ENCODE measurements at regions not wholly inside any gene's neighbourhood (a gene's known extent, or its start where the extent isn't known, plus 50 kb on each side); places are given as distances from the start of the nearest gene placed in this dataset.

DNA sequence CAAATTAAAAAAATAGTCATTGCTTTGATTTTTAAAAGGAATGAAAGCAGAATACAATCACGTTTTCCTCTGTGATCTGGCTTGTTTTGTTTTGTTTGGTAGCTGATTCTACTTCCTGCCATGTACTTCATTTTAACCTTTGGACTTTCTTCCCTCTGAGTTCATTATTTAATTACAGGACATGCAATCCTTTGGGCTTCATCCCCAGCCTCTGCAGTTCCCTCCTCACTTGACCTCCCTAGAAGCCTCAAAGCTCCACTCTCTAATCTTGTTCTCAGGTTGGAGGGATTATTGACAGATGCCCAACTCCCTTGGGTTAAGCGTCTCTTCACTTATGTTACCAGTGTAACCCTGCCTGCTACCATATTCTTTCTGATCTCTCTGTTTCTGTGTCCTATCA is 967.9 kb upstream of the SEL1L start:
- H3K9me3 Mint-ChIP-seq = peaks cover 10% of the 10 kb centered on the region
- ATAC-seq (replicated peaks) = no peak
- no peaks in the 10 kb centered on the region for H3K27me3 Mint-ChIP-seq
- H3K36me3 Mint-ChIP-seq (ENCODE audit: low read depth) = no peaks in the 10 kb centered on the region
- H3K4me3 Mint-ChIP-seq = no peak overlapping the region
- H3K4me1 Mint-ChIP-seq = no peaks in the 10 kb centered on the region
- H3K27ac Mint-ChIP-seq = no peak overlapping the region

DNA sequence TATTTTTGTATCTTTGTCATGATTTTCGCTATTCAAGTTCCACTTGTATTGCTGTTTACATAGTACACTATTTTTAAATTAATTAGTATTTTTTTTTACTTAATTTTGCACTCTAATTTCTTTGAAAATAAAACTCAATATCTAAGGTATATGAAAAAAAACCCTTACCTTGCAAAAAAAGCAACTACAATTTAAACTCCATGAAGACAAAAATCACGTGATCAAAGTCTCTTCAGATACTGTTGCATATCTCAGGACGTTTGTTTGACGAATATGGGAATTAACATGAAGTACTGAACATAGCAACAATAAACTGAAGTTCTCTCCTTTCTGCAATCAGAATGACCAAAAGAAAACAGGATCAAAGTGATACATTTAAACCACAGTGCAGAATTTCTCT is 968.4 kb upstream of the SEL1L start:
- Mint-ChIP-seq H3K27me3 (no peaks in the 10 kb centered on the region), H3K4me1 (no peaks in the 10 kb centered on the region), H3K9me3 (peaks cover 10% of the 10 kb centered on the region), H3K27ac (no peak overlapping the region), H3K36me3 (ENCODE audit: low read depth) (no peaks in the 10 kb centered on the region), H3K4me3 (no peak overlapping the region)
- ATAC-seq (replicated peaks) = no peak

DNA sequence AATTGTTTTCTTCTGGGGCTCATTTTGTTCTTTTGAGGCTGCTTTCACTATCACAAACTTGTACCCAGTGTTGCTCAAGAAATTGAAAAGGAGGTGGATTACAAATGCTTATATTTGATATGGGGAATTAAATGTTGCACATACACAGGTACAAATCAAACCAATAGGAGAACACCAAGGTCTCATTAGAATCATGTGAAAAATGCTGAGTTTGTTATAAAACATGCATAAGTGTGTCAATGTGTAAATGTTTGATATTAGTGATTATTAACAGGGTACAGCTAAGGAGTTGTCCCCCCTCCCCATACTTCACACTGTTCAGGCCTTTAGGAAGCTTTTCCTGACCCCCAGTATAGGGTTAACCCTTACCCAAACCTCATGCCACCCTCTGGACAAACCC is 971.2 kb upstream of the SEL1L start:
- H3K27me3 Mint-ChIP-seq = no peaks in the 10 kb centered on the region
- H3K4me1 Mint-ChIP-seq = no peaks in the 10 kb centered on the region
- no peak overlapping the region for H3K4me3 Mint-ChIP-seq

DNA sequence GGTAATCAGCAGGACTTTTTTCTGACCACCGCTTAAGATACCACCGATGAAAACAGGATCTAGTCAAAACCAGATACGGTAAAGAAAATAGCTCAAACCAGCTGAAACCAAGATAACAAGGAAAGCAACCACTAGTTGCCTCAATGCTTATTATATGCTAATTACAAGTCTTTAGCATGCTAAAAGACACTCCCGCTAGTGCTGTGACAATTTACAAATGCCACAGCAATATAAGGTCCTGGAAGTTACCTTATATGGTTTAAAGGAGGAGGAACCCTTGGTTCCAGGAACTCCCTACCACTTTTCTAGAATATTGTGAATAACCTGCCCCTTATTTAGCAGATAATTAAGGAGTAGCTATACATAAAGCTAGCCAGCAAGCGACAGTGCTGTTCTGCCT is 976.4 kb upstream of the SEL1L start:
- H3K9me3 Mint-ChIP-seq = peaks cover 3% of the 10 kb centered on the region
- no peaks in the 10 kb centered on the region for H3K27me3 Mint-ChIP-seq
- no peaks in the 10 kb centered on the region for H3K4me1 Mint-ChIP-seq
- H3K27ac Mint-ChIP-seq = no peak overlapping the region
- ATAC-seq (replicated peaks) = no peak
- no peak overlapping the region for H3K4me3 Mint-ChIP-seq
- H3K36me3 Mint-ChIP-seq (ENCODE audit: low read depth) = no peaks in the 10 kb centered on the region

More for the DNA sequence above, 971.2 kb upstream of the SEL1L start:
- H3K27ac Mint-ChIP-seq = no peak overlapping the region
- H3K36me3 Mint-ChIP-seq (ENCODE audit: low read depth) = no peaks in the 10 kb centered on the region
- ATAC-seq (replicated peaks) = no peak
- H3K9me3 Mint-ChIP-seq = peaks cover 10% of the 10 kb centered on the region

DNA sequence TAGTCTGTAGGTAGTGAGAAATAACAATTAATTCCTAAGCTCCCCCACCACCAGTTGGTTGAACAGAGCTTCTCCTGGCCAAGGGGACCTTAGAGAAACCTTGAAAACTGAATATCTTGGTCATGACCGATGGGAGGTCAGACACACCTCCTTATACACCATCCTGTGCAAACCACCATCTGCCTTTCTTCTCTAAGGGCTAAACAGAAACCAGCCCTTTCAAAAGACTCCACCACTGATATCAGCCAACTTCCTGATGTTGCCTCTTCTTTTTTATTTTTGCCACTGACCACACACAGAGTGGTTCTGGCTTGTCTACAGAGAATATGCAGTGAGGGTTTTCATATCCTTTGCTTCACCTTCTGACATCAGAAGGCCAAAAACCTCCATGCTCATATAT is 977.7 kb upstream of the SEL1L start:
- no peak for ATAC-seq (replicated peaks)
- no peak overlapping the region for H3K4me3 Mint-ChIP-seq
- H3K9me3 Mint-ChIP-seq = peaks cover 3% of the 10 kb centered on the region
- no peak overlapping the region for H3K27ac Mint-ChIP-seq
- no peaks in the 10 kb centered on the region for H3K36me3 Mint-ChIP-seq (ENCODE audit: low read depth)
- no peaks in the 10 kb centered on the region for H3K27me3 Mint-ChIP-seq
- H3K4me1 Mint-ChIP-seq = no peaks in the 10 kb centered on the region

DNA sequence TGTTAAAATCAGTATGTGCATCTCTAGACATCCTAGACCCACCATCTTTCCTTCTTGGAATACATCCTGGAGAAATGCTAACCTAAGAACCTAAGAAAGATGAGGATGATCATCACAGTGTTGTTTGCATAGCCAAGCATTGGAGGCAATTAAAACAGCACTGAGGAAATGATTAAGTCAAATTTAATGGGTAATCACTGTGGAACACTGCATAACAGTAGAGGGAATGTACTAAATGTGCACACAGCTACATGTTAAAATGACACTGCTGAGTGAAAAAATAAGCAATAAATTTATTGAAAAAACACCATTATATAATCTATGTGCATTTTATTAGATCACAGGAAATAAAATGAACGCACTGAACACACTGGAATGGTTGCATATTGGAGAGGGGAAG is 987.1 kb upstream of the SEL1L start:
- Mint-ChIP-seq H3K27ac (no peak overlapping the region), H3K9me3 (peaks cover 24% of the 10 kb centered on the region), H3K4me3 (no peak overlapping the region), H3K4me1 (no peaks in the 10 kb centered on the region), H3K27me3 (no peaks in the 10 kb centered on the region), H3K36me3 (ENCODE audit: low read depth) (no peaks in the 10 kb centered on the region)
- ATAC-seq (replicated peaks) = no peak

DNA sequence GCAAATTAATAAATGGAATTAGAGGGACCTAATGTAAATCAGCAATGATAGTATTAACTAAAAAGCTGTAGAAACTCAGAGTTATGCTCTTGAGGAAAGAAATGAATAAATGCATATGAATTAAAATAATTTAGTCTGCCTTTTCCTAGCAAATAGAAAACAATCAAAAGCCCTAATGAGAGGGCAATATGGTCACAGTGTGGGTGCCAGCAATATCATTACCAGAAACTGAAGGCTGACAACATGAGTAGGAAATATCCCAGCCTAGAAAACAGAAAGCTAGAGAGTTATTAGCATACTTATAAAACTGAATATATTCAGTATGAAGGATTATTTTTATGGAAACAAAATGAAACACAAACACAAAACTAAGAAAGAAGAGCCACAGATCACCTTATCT is 987.5 kb upstream of the SEL1L start:
- H3K36me3 Mint-ChIP-seq (ENCODE audit: low read depth) = no peaks in the 10 kb centered on the region
- no peaks in the 10 kb centered on the region for H3K4me1 Mint-ChIP-seq
- H3K4me3 Mint-ChIP-seq = no peak overlapping the region
- H3K27me3 Mint-ChIP-seq = no peaks in the 10 kb centered on the region
- H3K9me3 Mint-ChIP-seq = peaks cover 24% of the 10 kb centered on the region
- ATAC-seq (replicated peaks) = no peak
- H3K27ac Mint-ChIP-seq = no peak overlapping the region

DNA sequence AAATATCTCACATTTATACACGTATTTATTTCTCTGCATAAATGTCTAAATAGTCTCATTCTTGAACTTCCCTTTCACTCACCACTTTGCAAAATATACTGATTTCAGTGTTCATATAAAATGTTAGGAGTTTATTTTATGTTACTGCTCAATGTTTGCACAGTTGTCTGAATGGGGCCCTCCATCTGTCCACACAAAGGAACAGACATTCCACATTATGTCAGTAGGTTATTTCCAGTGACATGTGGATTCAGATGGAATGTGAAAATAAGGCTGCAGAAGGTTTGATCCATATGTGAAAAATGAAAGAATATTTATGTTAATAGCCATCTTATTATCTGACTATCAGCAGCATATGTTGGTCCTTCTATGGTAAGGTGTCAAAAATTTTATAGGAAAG is 994.4 kb upstream of the SEL1L start:
- Mint-ChIP-seq H3K27ac (no peak overlapping the region), H3K36me3 (ENCODE audit: low read depth) (no peaks in the 10 kb centered on the region), H3K4me3 (no peak overlapping the region), H3K9me3 (peaks cover 34% of the 10 kb centered on the region), H3K4me1 (no peaks in the 10 kb centered on the region), H3K27me3 (no peaks in the 10 kb centered on the region)
- no peak for ATAC-seq (replicated peaks)

DNA sequence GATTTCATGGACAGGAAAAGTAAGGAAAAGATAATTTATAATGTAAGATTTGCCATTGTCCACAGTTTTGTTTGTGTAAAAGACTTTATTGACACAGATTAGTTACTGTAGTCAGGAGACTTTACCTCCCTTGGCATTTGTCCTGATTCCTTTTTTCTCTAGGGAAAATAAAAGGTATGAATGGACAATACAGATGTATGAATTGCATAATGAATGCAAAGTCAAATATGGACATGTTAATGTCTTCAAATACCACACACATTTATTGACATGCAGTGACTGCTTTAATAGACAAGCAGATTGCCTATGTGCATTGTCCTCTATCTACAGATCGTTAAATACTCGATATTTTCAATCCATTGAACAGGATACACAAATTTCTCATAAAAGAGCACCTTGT is 999.7 kb upstream of the SEL1L start:
- Mint-ChIP-seq H3K27ac (no peak overlapping the region), H3K4me3 (no peak overlapping the region), H3K9me3 (peaks cover 18% of the 10 kb centered on the region), H3K4me1 (no peaks in the 10 kb centered on the region), H3K27me3 (no peaks in the 10 kb centered on the region), H3K36me3 (ENCODE audit: low read depth) (no peaks in the 10 kb centered on the region)
- no peak for ATAC-seq (replicated peaks)

DNA sequence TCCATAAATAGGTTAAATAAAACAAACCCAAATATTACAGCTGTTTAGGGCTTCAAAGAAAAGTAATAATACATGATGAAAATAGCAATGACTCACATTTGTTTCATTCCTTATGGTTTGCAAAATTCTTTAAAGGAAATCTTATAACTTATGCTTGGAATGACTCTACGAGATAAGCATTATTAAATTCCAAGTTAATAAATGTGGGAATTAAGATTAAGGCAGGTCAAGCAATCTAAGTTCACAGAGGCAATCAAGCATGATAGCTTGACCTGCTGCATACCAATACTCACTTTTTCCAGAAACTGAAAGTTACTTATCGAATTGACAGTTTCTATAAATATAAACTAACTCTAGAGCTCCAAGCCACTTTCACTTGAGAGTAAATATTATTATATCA is 1002.9 kb upstream of the SEL1L start:
- no peaks in the 10 kb centered on the region for H3K27me3 Mint-ChIP-seq
- H3K9me3 Mint-ChIP-seq = peaks cover 13% of the 10 kb centered on the region
- no peak overlapping the region for H3K4me3 Mint-ChIP-seq
- no peak overlapping the region for H3K27ac Mint-ChIP-seq
- no peaks in the 10 kb centered on the region for H3K36me3 Mint-ChIP-seq (ENCODE audit: low read depth)
- no peak for ATAC-seq (replicated peaks)
- no peaks in the 10 kb centered on the region for H3K4me1 Mint-ChIP-seq

DNA sequence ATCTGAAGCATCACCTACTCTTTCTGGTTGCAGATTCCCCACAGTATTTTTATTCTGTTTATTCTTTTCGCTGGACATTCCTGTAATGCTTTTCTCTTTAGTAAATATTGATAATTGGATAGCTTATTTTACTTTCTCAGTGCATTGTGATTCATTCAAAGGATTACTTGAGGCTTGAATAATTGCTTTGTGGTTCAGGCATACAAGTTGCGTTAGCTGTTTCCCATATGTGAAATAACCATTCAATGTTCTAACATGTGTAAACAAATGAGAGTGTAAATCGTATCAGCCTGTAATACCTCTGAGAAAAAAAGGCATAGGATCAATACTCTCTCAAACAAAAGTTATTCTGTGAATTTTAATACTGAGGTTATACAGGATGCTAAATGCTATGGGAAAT is 1004.2 kb upstream of the SEL1L start:
- no peaks in the 10 kb centered on the region for H3K4me1 Mint-ChIP-seq
- no peaks in the 10 kb centered on the region for H3K36me3 Mint-ChIP-seq (ENCODE audit: low read depth)

DNA sequence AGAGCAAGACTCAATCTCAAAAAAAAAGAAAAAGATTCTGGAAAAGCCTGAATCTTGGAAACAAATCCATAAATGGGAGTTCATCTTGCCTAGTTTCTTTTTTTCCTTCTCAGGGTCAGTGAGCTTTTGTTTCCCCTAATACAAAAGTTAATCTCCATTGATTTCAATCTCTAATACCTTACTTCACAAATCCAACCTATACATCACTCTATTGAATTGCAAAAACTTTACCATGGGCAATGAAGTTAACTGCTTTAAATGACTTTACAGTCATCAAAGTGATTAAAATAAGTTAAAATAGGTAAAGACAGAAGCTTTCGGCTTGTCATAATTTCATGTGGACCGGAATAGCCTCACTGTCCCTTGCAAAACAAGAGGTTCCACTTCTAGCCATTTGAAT is 1012.7 kb upstream of the SEL1L start:
- no peaks in the 10 kb centered on the region for H3K36me3 Mint-ChIP-seq (ENCODE audit: low read depth)
- H3K9me3 Mint-ChIP-seq = peaks cover 23% of the 10 kb centered on the region
- ATAC-seq (replicated peaks) = no peak
- no peaks in the 10 kb centered on the region for H3K4me1 Mint-ChIP-seq
- H3K4me3 Mint-ChIP-seq = no peak overlapping the region
- H3K27ac Mint-ChIP-seq = no peak overlapping the region
- H3K27me3 Mint-ChIP-seq = no peaks in the 10 kb centered on the region

More for the DNA sequence above, 1004.2 kb upstream of the SEL1L start:
- ATAC-seq (replicated peaks) = no peak
- Mint-ChIP-seq H3K9me3 (peaks cover 12% of the 10 kb centered on the region), H3K27me3 (no peaks in the 10 kb centered on the region), H3K4me3 (no peak overlapping the region), H3K27ac (no peak overlapping the region)

DNA sequence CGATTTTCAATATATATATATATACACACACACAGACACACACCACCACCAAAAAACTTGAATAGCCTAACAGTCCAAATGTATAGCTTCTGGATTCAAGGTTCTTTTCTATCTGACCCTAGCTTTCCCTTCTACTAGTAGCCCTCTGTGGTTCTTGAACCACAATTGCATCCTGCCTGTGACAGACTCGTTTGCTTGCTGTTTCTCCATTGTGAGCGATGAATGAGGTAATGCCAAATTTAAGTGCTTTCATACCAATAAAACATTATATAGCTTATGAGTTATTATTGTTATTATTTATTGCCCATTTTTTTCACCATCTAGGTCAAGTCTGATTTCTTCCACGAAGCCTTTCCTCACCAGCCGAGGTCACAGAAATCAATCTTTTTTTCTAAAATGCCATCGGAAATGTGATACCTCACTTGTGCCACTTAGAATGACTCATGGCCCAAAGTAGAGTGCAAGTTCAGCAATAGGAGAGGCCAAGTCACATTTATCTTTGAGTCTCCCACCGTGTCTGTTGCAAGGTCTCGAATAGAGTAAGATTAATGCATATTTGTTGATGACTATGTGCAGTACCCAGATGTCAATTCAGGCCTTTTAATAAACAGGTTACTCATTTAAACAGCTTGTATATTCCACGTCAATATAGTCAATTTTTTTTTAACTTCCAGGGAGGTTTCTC is 1015.8 kb upstream of the SEL1L start:
- Mint-ChIP-seq H3K27me3 (no peaks in the 10 kb centered on the region), H3K4me3 (no peak overlapping the region), H3K9me3 (peaks cover 18% of the 10 kb centered on the region), H3K36me3 (ENCODE audit: low read depth) (no peaks in the 10 kb centered on the region), H3K4me1 (no peaks in the 10 kb centered on the region), H3K27ac (no peak overlapping the region)
- no peak for ATAC-seq (replicated peaks)

DNA sequence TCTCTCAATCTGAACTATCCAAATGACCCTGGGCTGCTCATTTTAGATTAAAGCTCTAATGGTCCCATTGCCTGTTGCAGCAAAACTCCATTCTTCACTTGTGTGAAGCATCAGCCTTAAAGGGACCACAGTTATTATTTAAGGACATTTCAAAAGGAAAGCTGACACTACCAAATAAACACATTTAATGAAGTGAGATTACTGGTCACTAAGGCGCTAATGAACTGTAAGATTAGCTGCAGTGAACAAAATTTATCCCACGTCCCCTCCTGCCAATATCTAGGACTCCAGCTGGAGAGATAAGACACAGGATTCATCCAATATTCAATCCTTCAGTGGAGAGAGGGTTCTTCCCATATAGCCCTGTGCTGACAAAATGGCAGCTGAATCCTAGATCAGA is 1029.2 kb upstream of the SEL1L start:
- Mint-ChIP-seq H3K4me3 (no peak overlapping the region), H3K36me3 (ENCODE audit: low read depth) (no peaks in the 10 kb centered on the region), H3K27me3 (no peaks in the 10 kb centered on the region), H3K4me1 (no peaks in the 10 kb centered on the region), H3K9me3 (peaks cover 10% of the 10 kb centered on the region), H3K27ac (no peak overlapping the region)
- ATAC-seq (replicated peaks) = no peak

DNA sequence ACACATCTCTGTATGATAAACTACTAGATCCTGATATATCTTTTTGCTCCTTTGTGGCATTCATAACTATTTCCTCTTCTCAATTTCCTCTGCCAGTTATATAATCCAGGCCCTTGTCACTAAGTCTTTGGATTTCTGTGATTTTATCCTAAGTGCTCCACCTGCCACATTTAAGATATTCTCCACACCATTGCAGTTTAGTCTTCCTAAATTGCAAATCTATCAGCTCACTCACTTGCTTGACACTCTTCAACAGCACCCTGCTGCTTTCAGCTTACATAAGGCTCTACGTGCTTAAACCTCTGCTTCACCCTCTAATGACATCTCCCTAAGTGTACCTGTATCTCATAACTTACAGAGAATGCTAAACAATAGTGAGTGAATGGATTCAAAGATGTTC is 1032.2 kb upstream of the SEL1L start:
- Mint-ChIP-seq H3K4me3 (no peak overlapping the region), H3K9me3 (peaks cover 13% of the 10 kb centered on the region)
- no peak for ATAC-seq (replicated peaks)

DNA sequence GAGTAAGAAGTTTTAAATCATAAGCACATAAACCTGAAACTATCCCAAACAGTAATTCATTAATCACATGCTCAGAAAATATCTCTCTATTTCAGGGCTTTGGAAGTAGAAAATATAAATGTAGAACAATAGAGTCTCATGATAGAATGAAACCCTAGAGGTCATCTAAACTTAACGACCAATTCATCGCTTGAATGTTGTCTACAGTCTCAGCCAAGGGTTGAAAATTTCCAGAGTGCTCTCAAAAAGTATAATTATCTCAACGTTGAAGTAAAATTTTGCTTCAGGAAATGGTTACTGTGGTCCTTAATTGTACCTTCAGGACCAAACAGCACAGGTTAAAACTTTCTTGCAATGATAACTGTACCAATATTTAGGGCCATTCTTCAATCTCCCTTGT is 1053.6 kb upstream of the SEL1L start:
- Mint-ChIP-seq H3K36me3 (ENCODE audit: low read depth) (no peaks in the 10 kb centered on the region), H3K4me1 (no peaks in the 10 kb centered on the region), H3K9me3 (peaks cover 10% of the 10 kb centered on the region), H3K4me3 (no peak overlapping the region), H3K27ac (no peak overlapping the region), H3K27me3 (no peaks in the 10 kb centered on the region)
- no peak for ATAC-seq (replicated peaks)

More for the DNA sequence above, 1032.2 kb upstream of the SEL1L start:
- Mint-ChIP-seq H3K27ac (no peak overlapping the region), H3K27me3 (no peaks in the 10 kb centered on the region), H3K36me3 (ENCODE audit: low read depth) (no peaks in the 10 kb centered on the region), H3K4me1 (no peaks in the 10 kb centered on the region)
